ENCODE measurements at regions not wholly inside any gene's neighbourhood (a gene's known extent, or its start where the extent isn't known, plus 50 kb on each side); places are given as distances from the start of the nearest gene placed in this dataset.

GRCh38 chr5:74184649-74185048 lies 455.9 kb downstream of the ENC1 start:
- no peak for TF ChIP-seq EGR1 (IDR thresholded peaks at IDR 0.05)
- TF ChIP-seq MAX (IDR thresholded peaks at IDR 0.05), result no peak
- no peak for TF ChIP-seq YY1 (IDR thresholded peaks at IDR 0.05; ENCODE audit: low read depth)
- TF ChIP-seq TCF12 (IDR thresholded peaks at IDR 0.05; ENCODE audit: low read depth), result no peak
